HG03196 (cell line): ENCODE measurements at regions not wholly inside any gene's neighbourhood (a gene's known extent, or its start where the extent isn't known, plus 50 kb on each side); places are given as distances from the start of the nearest gene placed in this dataset.

Experiments used
- ATAC-seq: cut with Tn5 transposase; IDR thresholded peaks from one replicate; pipeline ENCODE4 v1.9.1; 2021; ENCODE audit not compliant: unreplicated experiment

DNA sequence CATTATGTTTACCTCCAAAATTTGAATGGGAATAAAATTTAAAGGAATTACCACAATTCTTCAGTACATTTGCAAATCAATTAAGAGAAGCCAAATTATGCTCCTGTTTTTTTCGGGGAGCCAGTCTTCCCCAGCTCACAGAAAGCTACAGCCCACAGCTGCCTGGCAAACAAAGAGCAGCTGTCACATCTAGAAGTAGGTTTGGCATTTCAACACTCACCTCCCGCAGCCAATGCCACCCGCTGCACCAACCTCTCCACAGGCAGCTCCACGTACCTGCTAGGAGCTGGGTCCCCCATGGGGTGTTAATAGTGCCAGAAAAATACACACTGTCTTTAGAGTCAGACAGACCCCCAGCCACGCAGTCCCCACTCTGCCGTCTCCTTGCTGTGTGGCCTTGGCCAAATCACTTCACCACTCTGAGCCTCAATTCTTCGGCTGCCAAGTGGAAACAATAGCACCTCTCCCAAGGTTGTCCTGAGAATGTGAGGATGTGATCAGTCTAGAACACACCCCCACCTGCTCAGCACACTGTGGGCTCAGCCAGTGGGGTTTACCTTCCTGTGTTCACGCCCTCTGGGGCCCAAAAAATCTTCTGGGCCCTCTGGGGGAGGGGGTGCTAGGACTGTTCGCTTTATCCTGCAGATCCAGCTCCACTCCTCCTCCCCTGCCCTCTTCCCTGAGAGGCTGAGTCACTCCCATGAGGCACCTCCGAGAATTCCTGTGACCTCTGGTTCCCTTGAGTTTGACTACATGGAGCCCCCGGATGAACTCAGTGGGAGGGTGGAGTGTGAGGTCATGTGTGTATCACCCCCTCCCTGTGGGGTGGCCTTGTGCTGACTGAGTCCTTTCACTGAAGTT is 204.3 kb upstream of the GRIK3 start:
- ATAC-seq: no peak

DNA sequence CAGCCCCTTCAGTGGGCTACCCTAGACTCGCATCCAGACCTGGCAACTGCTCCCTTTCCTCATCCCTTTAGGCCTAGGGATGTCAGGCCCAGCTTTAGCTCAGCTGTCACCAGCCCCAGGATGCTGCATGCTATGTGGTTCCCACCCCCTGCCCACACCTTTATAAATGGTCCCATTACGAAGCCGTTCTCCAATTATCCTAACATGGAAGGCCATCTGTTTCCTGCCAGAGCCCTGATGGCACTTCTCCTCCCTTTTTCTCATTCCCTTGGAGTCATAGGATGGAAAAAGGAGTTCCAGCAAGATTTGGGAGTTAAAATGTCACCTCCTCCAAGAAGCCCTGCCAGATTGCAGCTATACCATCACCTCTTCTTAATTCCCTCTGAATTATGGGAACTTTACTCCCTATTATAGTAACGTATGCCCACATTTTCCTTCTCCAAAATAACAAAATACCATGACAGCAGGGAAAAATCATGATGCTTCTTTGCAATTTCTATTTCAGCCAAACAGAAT is 205.0 kb upstream of the GRIK3 start:
- ATAC-seq: no peak

DNA sequence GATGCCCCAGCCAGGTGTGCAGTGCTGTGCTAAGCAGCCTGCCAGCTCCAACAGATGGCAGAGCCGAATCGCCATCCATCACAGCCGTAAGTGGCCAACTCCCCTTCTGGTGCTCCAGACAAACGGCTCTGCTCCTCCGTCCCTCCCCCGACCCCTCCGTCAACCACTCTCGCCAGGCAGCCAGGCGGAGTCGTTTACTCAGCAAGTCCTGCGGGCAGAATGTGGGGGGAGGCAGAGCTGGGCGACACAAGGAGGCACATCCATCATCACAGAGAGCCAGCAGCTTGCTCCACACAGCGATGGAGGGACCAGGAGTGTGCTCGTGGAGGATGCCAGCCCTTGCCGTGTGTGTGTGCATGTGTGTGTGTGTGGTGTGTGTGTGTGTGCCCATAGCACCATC is 206.6 kb upstream of the GRIK3 start:
- ATAC-seq: no peak

DNA sequence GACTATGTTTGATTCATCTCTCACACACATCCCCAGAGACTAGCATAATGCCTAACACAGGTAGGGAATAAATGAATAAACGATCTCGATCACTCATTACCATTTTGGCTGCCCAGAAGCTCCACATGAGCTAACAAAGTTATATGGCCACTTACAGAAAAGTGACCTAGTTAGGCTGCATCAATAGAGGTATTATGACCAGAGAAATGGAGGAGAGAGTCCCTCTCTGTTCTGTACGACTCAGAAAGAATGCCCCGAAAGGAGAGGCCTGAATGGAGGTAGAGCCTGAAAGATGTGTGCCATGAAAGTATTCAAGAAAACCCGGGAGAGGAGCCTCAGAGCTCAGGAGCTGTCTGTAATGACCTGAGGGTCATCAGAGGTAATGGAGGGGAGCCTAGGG is 208.2 kb upstream of the GRIK3 start:
- ATAC-seq: no peak

DNA sequence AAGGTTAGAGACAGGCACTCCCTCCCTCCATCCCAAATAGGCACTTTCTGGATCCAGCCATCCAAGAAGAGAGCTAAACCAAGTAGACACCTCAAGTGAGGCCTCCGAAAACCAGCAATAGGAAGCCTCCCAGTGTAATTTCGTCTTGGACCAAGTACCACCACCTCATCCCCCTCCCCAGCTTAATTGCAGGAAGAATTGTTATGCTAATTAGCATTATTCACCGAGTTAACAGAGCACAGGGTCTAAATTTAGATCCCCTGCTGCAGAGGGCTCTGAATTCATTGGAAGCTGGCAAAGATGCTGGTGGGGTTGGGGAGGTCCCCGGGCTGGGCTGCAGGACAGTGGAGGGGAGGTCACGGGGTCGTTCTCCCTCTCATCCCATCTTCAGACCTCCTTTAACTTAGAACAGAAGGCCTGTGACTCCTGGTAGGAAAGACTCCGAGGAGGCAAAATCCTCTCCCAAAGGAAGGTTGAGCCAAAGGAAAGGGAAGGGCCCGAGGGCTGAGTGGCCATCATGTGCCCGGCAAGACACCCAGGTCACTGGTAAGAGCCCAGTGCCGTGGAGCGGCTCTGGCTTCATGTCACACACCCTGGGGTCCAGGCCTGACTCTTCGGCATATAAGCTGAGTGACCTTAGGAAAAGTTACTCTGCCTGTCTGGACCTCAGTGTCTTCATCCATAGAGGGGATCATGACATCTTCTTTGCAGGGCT is 209.2 kb upstream of the GRIK3 start:
- ATAC-seq: no peak

DNA sequence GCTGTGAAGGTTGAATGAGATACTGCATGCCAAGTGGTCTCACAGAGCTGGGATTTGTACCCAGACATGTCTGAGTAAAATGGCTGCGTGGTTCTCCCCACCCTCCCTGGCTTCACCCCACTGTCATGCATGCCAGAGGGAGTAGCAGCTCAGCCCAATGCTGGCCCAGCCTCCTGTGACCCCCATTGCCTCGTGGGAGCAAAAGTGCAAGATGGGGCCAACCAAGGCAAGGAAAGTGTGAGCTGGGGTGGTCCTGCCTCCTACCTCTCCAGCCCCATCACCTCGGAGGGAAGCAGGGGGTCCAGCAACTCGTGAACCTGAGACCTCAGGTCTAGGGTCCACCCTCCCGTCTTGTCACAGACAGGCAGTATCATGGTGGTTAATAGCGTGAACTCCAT is 209.8 kb upstream of the GRIK3 start:
- ATAC-seq: no peak

DNA sequence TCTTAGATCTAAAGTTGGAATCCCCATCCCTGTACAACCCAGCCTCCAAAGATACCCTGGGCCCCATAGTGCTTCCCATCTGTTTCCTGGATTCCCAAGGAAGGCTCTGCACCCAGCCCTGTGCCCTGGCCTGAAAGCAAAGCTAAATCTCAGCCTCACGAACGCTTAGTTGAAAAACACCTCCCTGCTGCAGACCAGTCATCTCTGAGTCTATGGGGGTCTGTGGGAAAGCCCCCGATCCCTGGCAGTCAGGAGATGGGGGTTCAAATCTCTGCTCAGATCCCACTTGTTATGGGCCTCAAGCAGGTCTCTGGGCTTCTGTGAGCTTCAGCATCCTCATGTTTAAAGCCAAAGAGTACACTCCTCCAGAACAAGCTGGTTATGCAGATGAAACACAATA is 210.5 kb upstream of the GRIK3 start:
- ATAC-seq: no peak

DNA sequence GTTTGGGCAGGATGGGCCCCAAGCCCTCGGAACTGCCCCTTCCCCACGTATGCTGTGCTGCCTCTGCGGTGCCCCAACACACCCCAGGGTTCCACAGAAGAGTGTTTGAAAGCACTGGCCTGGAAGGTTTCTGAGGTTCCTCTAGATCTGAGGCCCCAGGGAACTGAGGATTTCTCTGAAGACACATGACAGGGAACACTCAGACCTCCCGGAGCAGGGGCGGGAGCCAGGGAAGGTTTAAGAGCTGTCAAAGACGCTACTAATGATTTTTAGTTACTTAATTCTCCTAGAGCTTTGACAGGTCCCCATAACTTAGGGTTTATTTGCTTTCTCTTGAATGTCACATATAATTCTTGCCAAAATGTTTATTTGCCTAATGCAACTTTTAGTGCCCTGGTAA is 212.3 kb upstream of the GRIK3 start:
- no peak for ATAC-seq

DNA sequence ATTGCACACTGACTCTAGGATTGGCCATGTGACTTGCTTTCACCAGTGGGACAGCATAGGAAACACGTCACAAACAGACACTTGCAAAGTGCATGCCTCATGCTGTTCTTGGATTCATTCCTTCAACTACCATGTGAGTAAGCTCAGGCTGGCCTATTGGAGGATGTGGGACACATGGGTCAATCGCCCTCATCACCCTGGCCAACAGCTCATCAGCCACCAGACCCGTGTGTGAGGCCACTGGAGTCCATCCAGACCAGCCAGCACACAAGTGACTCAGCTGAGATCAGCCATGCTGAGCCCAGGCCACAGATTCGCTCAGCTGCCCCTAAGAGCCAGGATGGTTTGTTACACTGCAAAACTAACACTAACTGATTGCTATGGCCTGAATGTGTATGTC is 216.1 kb upstream of the GRIK3 start:
- no peak for ATAC-seq

DNA sequence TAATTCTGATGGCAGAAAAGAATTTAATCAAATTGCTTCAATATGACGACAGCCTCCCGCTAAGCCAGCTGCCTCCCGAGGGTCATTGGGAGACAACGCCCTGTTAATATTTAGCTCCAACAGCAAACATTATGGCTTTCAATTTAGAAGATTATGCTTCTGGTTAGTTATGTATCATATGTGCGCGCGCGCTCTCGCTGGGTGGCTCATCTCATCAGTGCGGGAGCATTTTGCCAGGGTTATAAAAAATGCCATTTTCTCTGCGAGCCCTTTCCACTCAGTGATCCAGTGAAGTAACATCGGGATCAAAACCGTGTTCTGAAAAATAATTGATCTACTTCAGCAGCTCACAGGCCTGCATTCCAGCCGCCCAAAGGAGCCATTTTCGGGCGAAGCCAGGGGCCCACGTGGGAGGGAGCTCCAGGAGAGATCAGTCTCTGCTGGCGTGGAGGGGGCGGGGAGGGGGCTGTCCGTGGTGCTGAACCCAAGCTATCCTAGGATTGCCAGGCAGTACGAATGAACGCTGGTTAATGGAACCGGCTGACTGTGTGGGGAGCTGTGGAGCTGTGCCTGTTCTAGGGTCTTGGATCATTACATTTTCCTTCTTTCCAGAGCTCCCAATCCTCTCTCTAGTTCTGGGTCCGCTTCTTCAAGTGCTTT is 219.1 kb upstream of the ZC3H12A start:
- ATAC-seq: no peak

DNA sequence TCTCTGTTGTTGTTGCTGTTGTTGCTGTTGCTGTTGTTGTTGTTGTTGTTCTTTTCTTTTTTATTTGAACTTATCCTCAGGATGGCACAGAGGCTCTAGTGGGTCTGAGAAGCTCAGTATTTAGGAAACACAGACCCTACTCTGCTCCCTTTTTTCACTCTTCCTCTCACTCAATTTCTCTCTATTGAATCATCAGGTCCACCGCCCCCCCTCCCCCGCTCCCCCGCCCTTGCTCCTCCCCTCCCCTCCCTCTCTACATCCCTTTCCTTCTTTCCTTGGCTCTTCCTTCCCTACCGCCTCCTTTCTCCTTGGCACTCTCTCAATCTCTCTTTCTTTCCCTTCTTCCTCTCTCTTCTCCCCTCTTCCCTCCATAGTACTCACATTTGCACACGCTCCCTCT is 218.5 kb upstream of the ZC3H12A start:
- no peak for ATAC-seq

DNA sequence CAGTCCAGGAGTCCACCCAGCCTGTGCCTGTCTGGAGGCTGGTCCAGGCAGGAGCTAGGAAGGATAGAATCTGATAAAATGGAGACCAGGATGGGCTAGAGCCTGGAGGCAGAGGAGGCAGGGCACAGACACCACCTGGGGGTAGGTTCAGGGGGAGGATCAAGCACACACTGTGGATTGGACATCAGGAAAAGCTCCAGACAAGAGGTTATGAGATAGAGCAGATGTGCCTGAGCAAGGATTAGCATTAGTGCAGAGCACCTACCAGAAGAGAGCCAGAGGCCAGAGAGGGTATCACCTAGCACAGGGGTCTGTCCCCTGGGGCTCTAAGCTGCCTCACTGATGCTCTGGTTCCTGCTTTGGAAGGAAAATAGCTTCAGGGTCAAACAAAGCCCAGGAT is 216.7 kb upstream of the ZC3H12A start:
- no peak for ATAC-seq

DNA sequence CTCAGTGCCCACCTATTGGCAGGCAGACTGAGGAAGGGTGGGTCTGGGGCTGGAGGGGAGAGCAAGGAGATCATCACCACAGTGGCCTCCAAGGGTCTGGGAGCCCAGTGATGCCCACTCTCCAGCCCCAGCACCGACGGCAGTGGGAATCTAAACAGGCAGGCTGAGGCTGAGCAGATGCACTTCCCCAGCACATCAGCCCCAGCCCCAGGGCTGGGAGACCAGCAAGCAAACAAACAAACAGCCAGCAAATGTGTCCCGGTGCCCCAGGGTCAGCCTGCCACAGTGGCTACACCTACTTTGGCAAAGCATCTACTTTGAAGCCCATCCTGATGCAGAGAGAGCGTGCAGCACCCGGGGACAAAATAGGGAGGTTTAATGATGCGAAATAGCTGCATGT is 216.3 kb upstream of the ZC3H12A start:
- ATAC-seq: no peak

DNA sequence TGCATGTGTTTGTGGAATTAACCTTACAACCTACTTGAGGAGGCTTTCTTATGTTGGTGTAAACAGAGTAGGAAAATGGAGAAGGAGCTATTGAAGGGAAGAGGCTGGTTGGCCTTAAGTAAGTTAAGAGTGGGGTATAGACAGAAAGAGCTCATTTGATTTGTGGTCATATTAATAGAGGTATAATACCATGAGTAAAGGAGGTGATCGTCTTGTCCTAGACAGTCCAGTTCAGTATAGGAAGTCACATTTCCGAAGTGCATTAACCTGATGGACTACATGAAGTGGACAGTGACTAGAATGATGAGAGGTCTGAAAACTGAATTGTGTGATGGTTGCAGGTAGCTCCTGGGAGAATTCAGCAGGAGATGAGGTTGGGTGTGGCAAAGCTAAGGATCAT is 215.4 kb upstream of the ZC3H12A start:
- no peak for ATAC-seq

DNA sequence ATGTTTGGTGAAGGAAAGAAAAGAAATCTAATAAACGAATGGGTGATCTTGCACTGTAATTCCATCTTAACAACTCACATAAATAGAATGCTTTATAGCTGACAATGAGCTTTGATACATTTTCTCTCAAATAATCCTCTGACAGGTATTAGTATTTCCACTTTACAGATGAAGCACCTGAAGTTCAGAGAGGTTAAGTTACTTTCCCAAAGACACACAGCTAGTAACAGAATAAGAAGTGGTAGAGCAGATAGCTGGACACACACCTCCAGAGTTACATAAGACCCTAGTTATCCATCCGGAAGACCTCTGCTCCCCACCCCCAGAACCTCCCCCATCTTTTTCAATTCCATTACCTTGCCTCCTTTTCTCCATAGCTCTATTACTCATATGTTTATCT is 213.3 kb upstream of the ZC3H12A start:
- ATAC-seq: no peak

DNA sequence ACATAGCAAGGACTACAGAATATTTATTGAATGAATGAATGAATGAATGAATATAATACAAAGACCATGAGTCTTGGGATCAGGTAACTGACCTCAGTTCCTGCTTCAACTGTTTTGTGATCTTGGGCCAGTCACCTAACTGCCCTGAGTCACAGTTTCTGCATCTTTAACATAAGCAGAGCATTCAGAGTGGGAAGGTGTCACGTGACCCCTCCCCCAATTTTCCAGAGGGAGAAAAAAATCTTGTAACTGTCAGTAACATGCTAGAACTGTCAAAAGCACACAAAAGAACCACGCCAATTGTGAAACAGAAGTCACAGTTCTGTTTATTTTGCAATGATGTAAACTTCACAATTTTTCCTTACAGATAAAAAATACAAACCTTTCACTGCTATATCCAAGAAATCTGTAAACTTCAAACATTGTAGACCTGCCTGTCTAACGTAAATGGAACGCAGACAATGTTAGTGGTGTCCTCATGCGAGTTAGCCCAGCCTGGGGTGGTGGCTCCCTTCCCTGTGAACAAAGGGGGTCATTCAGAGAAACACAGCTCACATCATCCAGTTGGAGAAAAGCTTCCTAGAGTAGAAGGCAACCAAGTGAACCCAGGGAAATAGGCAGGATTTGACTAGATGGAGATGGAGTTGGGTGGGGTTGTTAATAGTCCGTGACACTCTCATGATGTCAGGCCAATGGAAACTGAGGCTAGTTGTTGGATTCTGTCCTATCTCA is 211.8 kb upstream of the ZC3H12A start:
- no peak for ATAC-seq

DNA sequence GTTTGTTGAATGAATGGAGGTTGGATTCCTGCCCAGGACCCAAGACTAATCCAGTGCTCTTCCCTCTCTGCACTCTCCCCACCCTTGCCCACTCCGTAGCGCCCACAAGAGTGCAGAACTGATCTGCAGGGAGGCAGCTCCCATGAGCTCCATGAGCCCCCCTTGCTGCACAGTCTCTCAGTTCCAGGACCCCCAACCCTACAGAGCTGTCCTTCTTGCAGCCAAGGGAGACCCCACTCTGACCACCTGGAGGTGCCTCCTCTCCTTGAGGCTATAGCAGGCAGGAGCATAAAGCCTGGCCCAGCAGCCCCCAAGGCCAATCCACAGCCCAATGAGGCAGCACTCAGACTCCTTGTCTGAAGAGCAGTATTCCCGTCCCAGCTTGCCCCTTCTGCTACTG is 209.2 kb upstream of the ZC3H12A start:
- no peak for ATAC-seq

DNA sequence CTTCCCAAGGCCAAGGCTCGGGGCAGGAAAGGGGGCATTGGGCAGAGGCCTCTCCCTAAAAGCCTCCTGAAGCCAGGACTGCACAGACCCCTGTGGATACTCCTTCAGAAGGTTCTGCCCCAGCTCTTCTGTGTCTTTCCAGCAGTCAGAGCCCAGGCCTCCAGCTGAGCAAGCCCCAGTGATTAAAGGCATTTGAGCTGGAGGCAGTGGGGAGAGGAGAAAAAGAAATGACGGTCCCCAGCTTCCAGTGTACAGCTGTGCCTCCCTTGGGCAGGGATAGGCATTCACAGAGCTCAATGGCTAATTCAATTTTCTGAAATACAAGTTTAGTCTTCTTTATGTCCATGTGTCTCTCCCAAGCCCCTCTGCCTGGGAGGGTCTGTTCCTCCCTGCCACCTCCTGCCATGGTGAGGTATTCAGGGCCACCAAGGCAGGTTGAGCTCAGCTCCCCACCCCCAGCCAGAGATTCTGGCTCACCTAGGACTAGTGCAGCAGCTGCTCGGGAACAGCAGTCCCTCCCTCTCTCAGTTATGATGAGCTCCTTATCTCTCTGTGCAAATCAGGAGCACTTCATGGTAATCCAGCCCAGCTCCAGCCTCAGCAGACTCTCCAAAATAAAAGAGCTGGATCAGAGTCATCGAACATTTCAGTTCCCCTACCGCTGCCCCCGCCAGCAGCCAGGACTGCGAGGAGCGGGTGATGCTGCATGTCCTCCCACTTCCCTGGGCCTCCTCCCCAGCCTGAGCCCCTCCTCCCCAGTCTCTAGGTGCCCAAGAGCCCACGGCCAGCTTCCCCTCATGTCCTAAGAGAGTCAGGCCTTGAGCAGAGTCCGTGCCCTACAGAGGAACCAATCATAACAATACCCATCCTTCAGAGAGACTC is 208.4 kb upstream of the ZC3H12A start:
- ATAC-seq: no peak

DNA sequence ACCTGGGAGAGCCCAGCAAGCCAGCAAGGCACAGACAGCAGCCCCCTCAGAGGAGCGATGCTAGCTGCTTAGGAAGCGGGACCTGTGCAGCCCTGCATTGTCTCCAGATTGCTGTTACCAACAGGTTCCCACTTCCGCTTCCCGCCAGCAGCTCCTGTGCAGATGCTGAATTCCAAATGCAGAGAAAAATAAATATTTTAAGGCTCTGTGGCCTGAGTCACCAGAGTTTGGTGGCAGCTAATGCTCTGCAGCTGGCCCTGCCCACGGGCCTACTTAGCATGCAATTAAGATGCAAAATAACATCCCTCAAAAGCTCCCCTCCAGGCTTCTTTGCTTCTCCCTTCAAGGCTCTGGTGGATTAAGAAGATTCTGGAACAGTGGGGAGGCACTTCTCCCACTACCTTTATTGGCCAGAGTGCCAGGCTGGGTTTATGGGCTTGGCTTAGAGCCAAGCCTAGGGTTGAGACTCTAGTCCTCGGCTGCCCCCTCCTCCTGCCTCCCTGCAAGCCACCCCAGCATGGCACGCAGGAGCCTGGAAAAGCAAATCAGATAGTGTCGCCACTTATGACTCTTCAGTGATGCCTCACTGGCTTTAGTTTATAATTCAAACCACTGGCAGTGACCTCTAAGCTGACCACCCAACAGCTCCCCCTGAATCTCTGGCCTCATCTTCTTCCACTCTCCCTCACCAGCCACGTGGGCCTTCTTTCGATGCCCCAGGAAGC is 207.1 kb upstream of the ZC3H12A start:
- no peak for ATAC-seq

DNA sequence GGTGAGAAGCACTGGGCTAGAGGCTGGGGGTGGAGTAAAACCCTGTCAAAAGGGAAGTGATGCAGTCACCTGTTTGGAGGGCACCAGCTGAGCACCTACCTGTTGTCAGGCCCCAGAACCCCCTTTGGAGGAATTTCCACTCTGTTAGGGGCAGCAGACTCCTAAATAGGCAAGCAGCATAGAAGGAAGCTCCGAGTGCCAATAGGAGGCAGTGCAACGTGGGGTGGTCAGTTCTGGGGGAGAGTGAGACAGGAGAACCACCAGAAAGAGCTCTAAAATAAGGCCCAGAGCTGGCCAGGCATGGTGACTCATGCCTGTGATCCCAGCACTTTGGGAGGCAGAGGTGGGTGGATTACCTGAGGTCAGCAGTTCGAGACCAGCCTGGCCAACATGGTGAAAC is 203.7 kb upstream of the ZC3H12A start:
- ATAC-seq: no peak
